Uterus (tissue), 3 donors: ENCODE measurements at regions not wholly inside any gene's neighbourhood (a gene's known extent, or its start where the extent isn't known, plus 50 kb on each side); places are given as distances from the start of the nearest gene placed in this dataset.

Experiments used
- DNase-seq, 2 donors: peaks; one replicate each; pipeline ENCODE4 v3.0.0-alpha.2; 2019 to 2020
- H3K27ac ChIP-seq, 2 donors: fragments of 200-600 bp; sonication (generic); 1 replicate in 1 of 2; 2 replicates in 1 of 2; pipeline ENCODE4 v1.5.1; 2016 to 2018
- H3K27me3 ChIP-seq, 2 donors: fragments of 200-600 bp; sonication (generic); one replicate each; pipeline ENCODE4 v1.5.1; 2018 to 2019; ENCODE audit warnings: control low read depth in 1 of 2
- H3K36me3 ChIP-seq, 2 donors: fragments of 200-600 bp; sonication (generic); one replicate each; pipeline ENCODE4 v1.5.1; 2019; ENCODE audit warnings: control low read depth in 1 of 2
- H3K4me1 ChIP-seq, 2 donors: fragments of 200-600 bp; sonication (generic); one replicate each; pipeline ENCODE4 v1.5.1; 2018 to 2019; ENCODE audit warnings: control low read depth in 1 of 2
- H3K4me3 ChIP-seq, 2 donors: fragments of 200-600 bp; sonication (generic); 1 replicate in 1 of 2; 2 replicates in 1 of 2; pipeline ENCODE4 v1.5.1; 2018 to 2019; ENCODE audit warnings: mild to moderate bottlenecking in 1 of 2
- H3K9me3 ChIP-seq, 2 donors: fragments of 200-600 bp; sonication (generic); one replicate each; pipeline ENCODE4 v1.5.1; 2019; ENCODE audit warnings: control low read depth in 1 of 2
- POLR2A ChIP-seq, 2 donors: fragments of 450-650 bp; IDR thresholded peaks; one replicate each; pipeline ENCODE4 v1.6.1; 2016; ENCODE audit warnings: antibody characterized with exemption in 2 of 2, mild to moderate bottlenecking in 1 of 2, moderate library complexity in 1 of 2
- intact Hi-C: fragments of 100-400 bp; cut with DNase I; formaldehyde crosslinking; loops from one replicate; pipeline ENCODE4 v1.15.1; 2023; ENCODE audit warnings: low total_unique reads
- TF ChIP-seq, protein P1 (sequence below), 4 experiments: fragments of 200-600 bp in 2 of 4; fragments of 450-650 bp in 2 of 4; sonication (generic) in 2 of 4; IDR thresholded peaks; one replicate each; pipeline ENCODE4 v1.5.1; 2016 to 2019; ENCODE audit warnings: antibody characterized with exemption in 4 of 4, mild to moderate bottlenecking in 2 of 4, moderate library complexity in 1 of 4
- donor health status: DM: yes; HTN: yes; CAD: no.

DNA sequence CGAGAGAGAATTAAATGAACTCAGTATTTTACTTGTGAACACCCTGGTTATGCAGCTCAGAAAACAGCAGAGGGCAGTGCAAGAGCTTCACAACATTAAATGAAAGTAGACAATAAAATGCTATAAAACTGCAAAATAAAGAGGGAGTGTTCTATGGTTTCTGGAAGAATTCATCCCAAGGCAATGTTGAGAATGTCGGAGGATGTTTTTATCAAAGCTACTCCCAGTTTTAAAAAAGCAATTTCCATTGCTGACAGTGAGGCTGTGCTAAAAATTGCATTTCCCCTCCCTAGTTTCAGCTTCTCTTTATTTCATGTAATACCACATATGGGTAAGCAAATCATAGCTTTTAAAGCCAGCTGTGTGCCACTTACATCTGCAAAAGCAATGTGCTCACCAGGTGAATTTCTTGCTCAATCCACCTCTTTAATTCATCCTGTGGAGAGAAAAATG is 296.8 kb downstream of the RAB38 start:
- intact Hi-C loops, result no loop called here
- no peaks in the 10 kb centered on the region for H3K4me1 ChIP-seq
- peak in 1 of 2 donors; percentile 20 for DNase-seq
- H3K27ac ChIP-seq, result no peak overlapping the region
- no peaks in the 10 kb centered on the region for H3K27me3 ChIP-seq
- no peak overlapping the region for H3K4me3 ChIP-seq
- no peaks in the 10 kb centered on the region for H3K9me3 ChIP-seq
- H3K36me3 ChIP-seq, result no peaks in the 10 kb centered on the region
- TF ChIP-seq, protein P1, sequence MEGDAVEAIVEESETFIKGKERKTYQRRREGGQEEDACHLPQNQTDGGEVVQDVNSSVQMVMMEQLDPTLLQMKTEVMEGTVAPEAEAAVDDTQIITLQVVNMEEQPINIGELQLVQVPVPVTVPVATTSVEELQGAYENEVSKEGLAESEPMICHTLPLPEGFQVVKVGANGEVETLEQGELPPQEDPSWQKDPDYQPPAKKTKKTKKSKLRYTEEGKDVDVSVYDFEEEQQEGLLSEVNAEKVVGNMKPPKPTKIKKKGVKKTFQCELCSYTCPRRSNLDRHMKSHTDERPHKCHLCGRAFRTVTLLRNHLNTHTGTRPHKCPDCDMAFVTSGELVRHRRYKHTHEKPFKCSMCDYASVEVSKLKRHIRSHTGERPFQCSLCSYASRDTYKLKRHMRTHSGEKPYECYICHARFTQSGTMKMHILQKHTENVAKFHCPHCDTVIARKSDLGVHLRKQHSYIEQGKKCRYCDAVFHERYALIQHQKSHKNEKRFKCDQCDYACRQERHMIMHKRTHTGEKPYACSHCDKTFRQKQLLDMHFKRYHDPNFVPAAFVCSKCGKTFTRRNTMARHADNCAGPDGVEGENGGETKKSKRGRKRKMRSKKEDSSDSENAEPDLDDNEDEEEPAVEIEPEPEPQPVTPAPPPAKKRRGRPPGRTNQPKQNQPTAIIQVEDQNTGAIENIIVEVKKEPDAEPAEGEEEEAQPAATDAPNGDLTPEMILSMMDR (IDR thresholded peaks at IDR 0.05), result peak; percentile 30 to 49 (median 39)
- no peak for TF ChIP-seq POLR2A (IDR thresholded peaks at IDR 0.05)

DNA sequence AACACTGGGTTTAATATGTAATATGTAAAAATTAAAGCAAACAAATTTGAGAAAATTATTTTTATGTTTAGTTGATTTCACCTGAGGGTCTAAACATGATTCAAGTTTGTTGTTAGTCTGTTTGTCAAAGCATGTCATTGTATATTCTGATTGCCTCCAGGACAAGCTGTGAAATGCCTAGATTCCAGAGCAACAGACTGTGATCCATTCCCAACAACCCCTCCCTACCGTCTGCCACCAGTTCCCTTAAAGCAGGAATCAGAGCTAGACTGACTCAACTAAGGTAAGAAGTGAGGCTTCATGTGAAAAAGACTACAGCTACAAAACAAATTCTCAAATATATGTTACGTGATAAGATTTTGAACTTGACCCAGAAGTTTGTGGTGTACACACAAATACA is 304.2 kb downstream of the RAB38 start:
- DNase-seq, result no peak
- TF ChIP-seq, protein P1 (IDR thresholded peaks at IDR 0.05), result no peak
- TF ChIP-seq POLR2A (IDR thresholded peaks at IDR 0.05), result no peak
- intact Hi-C loops, result no loop called here
- no peak overlapping the region for H3K4me3 ChIP-seq
- no peaks in the 10 kb centered on the region for H3K9me3 ChIP-seq
- no peaks in the 10 kb centered on the region for H3K27me3 ChIP-seq
- H3K27ac ChIP-seq, result no peak overlapping the region
- no peaks in the 10 kb centered on the region for H3K36me3 ChIP-seq
- no peaks in the 10 kb centered on the region for H3K4me1 ChIP-seq

DNA sequence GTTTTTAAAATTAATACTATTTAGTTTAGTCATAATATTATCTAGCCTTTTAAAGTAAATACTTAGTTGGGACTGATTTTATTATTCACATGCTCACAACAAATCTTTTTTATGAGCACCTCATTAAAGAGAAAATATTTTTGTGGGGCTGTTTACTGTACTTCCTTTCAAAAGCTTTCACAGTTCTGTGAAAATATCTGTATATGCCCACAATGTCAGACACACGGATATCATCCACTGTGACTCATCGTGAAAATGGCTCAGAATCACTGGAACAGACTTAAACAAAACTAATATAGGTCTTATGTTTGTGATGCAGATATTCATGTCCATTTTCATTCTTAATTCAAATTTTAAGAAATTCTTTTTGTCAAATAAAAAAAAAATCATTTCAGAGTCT is 305.2 kb downstream of the RAB38 start:
- H3K36me3 ChIP-seq, result no peaks in the 10 kb centered on the region
- H3K27me3 ChIP-seq, result no peaks in the 10 kb centered on the region
- H3K27ac ChIP-seq, result no peak overlapping the region
- no peaks in the 10 kb centered on the region for H3K9me3 ChIP-seq
- no peak for TF ChIP-seq POLR2A (IDR thresholded peaks at IDR 0.05)
- TF ChIP-seq, protein P1 (IDR thresholded peaks at IDR 0.05), result no peak
- H3K4me3 ChIP-seq, result no peak overlapping the region
- intact Hi-C loops, result no loop called here
- no peaks in the 10 kb centered on the region for H3K4me1 ChIP-seq
- no peak for DNase-seq

DNA sequence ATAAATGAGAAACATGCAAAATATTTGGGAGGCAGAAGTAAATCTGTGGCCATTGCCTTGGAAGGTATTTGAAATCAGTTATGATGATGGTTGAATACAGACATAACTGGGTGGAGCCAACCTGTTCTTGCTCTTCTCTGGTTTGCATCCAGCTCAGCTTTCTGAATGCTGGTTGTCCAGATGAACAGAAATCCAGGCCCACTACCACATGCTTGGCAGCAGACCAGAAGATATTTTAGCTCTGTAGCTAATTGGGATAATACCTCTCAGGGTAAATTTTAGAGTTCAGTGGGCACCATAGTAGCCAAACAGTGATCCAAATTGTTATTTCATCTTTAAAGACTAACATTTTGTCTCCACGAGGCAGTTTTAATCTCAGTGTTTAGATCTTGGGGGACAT is 308.3 kb downstream of the RAB38 start:
- H3K27me3 ChIP-seq, result no peaks in the 10 kb centered on the region
- no peaks in the 10 kb centered on the region for H3K9me3 ChIP-seq
- H3K4me1 ChIP-seq, result no peaks in the 10 kb centered on the region
- H3K36me3 ChIP-seq, result no peaks in the 10 kb centered on the region
- intact Hi-C loops, result no loop called here
- no peak overlapping the region for H3K4me3 ChIP-seq
- no peak for TF ChIP-seq POLR2A (IDR thresholded peaks at IDR 0.05)
- TF ChIP-seq, protein P1 (IDR thresholded peaks at IDR 0.05), result no peak
- no peak overlapping the region for H3K27ac ChIP-seq
- no peak for DNase-seq

DNA sequence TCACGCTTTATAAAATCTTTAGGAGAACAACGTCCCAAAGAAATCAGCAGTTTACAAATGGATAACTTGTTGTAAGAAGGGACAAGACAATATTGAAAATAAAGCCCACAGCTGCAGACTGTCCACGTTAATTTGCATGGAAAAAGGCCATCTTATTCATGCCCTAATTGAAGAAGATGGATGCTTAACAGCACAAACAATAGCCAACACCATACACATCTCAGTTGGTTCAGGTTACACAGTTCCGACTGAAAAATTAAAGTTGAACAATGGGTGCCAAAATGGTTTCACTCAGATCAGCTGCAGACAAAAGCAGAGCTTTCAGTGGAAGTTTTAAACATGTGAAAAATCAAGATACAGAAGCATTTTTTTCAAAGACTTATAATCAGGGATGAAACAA is 314.2 kb downstream of the RAB38 start:
- Histone ChIP-seq H3K27me3 (no peaks in the 10 kb centered on the region), H3K27ac (no peak overlapping the region), H3K36me3 (no peaks in the 10 kb centered on the region), H3K4me3 (no peak overlapping the region), H3K4me1 (no peaks in the 10 kb centered on the region), H3K9me3 (no peaks in the 10 kb centered on the region)
- intact Hi-C loops, result no loop called here
- no peak for DNase-seq
- no peak for TF ChIP-seq POLR2A (IDR thresholded peaks at IDR 0.05)
- TF ChIP-seq, protein P1 (IDR thresholded peaks at IDR 0.05), result no peak
